Lung (tissue), 11 donors: ENCODE measurements at regions not wholly inside any gene's neighbourhood (a gene's known extent, or its start where the extent isn't known, plus 50 kb on each side); places are given as distances from the start of the nearest gene placed in this dataset.

Source experiments
- ATAC-seq: fragments of 200-7000 bp; cut with Tn5 transposase; one replicate; pipeline ENCODE4 v1.9.1; 2020; ENCODE audit warnings: moderate number of reproducible peaks; ENCODE audit not compliant: insufficient read depth, low FRiP score
- DNase-seq, 3 donors: peaks; one replicate each; pipeline ENCODE4 v3.0.0-alpha.2; 2013 to 2017
- H3K27ac ChIP-seq, 2 donors: one replicate each; pipeline ENCODE4 v1.5.1; 2013; ENCODE audit warnings: mild to moderate bottlenecking in 2 of 2, moderate library complexity in 2 of 2, control low read depth in 1 of 2, inconsistent platforms in 1 of 2, low read depth in 1 of 2, low read length in 1 of 2
- H3K27me3 ChIP-seq, 3 donors: one replicate each; pipeline ENCODE4 v1.5.1; 2013; ENCODE audit warnings: low read length in 2 of 3; ENCODE audit not compliant: control insufficient read depth in 3 of 3, insufficient read depth in 3 of 3
- H3K36me3 ChIP-seq, 4 donors: one replicate each; pipeline ENCODE4 v1.5.1; 2013; ENCODE audit warnings: low read length in 4 of 4, mild to moderate bottlenecking in 1 of 4, moderate library complexity in 1 of 4; ENCODE audit not compliant: control insufficient read depth in 4 of 4, insufficient read depth in 4 of 4
- H3K4me1 ChIP-seq, 5 donors: one replicate each; pipeline ENCODE4 v1.5.1; 2013; ENCODE audit warnings: low read length in 5 of 5, mild to moderate bottlenecking in 2 of 5, moderate library complexity in 1 of 5; ENCODE audit not compliant: control insufficient read depth in 5 of 5, insufficient read depth in 5 of 5
- H3K4me3 ChIP-seq: one replicate; pipeline ENCODE4 v1.5.1; 2013; ENCODE audit warnings: mild to moderate bottlenecking, control low read depth, moderate library complexity
- H3K9ac ChIP-seq, 2 donors: one replicate each; pipeline ENCODE4 v1.5.1; 2013; ENCODE audit warnings: low read length in 2 of 2, control low read depth in 1 of 2; ENCODE audit not compliant: insufficient read depth in 1 of 2
- H3K9me3 ChIP-seq, 4 donors: one replicate each; pipeline ENCODE4 v1.5.1; 2013; ENCODE audit warnings: low read length in 3 of 4, mild to moderate bottlenecking in 1 of 4, moderate library complexity in 1 of 4; ENCODE audit not compliant: control insufficient read depth in 4 of 4, insufficient read depth in 3 of 4
- WGBS, 2 donors: extraction: QIAGEN DNeasy Blood & Tissue Kit; methylation state at CpG; one replicate each; pipeline ENCODE4 v1.1.7; 2013; 5-methylcytosine and 5-hydroxymethylcytosine counted together
- TF ChIP-seq, protein P1 (sequence below): IDR thresholded peaks from 2 replicates; pipeline ENCODE4 v1.5.1; 2012; ENCODE audit warnings: mild to moderate bottlenecking; ENCODE audit errors: control extremely low read depth, extremely low read depth
- donor health status: control.
- donor health status: control.
- donor health status: Bipolar disorder and iron deficiency.
- donor health status: healthy.
- donor health status: DM: yes; HTN: yes; CAD: no.

DNA sequence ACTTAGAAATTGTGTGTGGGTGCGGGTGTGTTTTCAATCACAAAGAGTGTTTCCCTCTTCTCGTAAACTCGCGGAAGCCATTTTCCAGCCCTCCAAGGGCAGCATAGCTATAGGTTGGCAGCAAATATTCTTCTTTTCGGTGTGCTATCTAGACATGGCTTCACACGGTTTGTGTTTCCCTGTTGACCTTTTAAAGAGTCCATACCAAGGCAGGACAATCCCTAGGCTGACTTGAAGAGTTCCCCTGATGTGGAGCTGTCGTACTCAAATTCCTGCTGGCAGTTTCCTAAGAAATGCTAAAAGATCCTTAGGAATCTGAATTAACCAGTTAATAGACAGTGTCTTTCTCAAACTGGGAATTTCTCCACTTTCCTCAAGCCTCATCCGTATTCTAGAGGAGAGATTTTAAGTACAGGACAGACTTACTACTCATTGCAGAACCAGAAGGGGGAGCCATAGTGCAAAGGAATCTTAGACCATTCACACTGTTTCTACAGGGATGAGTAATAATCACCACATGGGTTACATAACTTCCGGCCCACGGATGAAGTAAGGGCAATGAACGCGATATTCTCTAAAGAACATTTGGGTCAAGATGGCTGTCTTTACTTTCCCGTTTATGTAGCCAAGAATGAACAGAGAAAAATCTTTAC, 288.6 kb upstream of the ELAC2 start:
- DNase-seq (peak; percentile 23 to 83 (median 66)), ATAC-seq (no peak)
- WGBS, 2 donors: 56 to 60% methylated on average over 13 of the region's 13 CpGs
- peaks cover 0 to 5% (median 0%) of the 10 kb centered on the region in 4 donors for H3K9me3 ChIP-seq
- no peak overlapping the region for H3K9ac ChIP-seq
- TF ChIP-seq, protein P1, sequence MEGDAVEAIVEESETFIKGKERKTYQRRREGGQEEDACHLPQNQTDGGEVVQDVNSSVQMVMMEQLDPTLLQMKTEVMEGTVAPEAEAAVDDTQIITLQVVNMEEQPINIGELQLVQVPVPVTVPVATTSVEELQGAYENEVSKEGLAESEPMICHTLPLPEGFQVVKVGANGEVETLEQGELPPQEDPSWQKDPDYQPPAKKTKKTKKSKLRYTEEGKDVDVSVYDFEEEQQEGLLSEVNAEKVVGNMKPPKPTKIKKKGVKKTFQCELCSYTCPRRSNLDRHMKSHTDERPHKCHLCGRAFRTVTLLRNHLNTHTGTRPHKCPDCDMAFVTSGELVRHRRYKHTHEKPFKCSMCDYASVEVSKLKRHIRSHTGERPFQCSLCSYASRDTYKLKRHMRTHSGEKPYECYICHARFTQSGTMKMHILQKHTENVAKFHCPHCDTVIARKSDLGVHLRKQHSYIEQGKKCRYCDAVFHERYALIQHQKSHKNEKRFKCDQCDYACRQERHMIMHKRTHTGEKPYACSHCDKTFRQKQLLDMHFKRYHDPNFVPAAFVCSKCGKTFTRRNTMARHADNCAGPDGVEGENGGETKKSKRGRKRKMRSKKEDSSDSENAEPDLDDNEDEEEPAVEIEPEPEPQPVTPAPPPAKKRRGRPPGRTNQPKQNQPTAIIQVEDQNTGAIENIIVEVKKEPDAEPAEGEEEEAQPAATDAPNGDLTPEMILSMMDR: no peak
- no peaks in the 10 kb centered on the region for H3K36me3 ChIP-seq
- H3K4me3 ChIP-seq: no peak overlapping the region
- H3K27me3 ChIP-seq: no peaks in the 10 kb centered on the region
- no peak overlapping the region for H3K27ac ChIP-seq
- H3K4me1 ChIP-seq: peaks cover 0 to 5% (median 0%) of the 10 kb centered on the region in 5 donors

DNA sequence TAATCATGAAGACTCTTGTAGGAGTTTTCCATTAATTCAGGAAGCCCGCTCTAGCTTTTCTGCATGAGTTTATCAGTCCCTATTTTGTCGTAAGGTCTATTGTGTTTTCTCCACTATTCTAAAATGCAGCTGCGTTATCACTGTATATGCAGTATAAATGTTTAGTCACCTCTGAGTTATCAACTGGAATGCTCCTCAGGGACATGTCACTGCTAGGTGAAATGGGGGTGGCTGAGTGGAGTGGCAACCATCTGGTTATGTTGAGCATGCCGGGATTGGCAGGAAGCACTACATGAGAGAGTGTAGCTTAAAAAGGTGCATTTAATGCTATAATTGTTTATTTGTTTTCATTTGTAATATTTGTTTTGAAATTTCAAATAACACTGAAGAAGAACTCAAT, 285.2 kb upstream of the ELAC2 start:
- ATAC-seq (no peak), DNase-seq (no peak)
- no peaks in the 10 kb centered on the region for H3K9me3 ChIP-seq
- H3K27me3 ChIP-seq: no peaks in the 10 kb centered on the region
- 85 to 93% methylated on average over 4 of the region's 4 CpGs for WGBS, 2 donors
- TF ChIP-seq, protein P1: no peak
- H3K4me3 ChIP-seq: no peak overlapping the region
- H3K27ac ChIP-seq: no peak overlapping the region
- no peaks in the 10 kb centered on the region for H3K36me3 ChIP-seq
- H3K4me1 ChIP-seq: peaks cover 0 to 5% (median 0%) of the 10 kb centered on the region in 5 donors
- no peak overlapping the region for H3K9ac ChIP-seq

DNA sequence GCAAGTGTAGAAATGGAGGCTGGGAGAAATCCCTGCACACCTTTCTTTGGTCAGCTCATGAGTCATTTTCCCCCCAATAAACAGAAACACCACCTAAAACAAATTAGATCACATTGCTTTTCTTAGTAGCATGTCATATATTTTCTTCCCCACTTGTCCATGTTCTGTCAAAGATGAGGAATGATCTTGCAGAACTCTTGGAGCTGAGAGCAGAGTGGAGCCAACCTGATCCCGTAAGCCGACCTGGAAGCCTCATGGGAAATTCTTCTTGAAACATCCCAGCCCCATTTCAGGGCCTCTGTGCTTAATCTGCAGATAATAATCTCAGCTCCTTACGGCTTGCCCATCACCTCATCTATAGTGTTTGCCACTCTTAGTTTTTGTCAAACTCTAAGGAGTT, 284.6 kb upstream of the ELAC2 start:
- no peaks in the 10 kb centered on the region for H3K9me3 ChIP-seq
- no peak overlapping the region for H3K4me3 ChIP-seq
- peaks cover 0 to 1% (median 0%) of the 10 kb centered on the region in 5 donors for H3K4me1 ChIP-seq
- no peaks in the 10 kb centered on the region for H3K36me3 ChIP-seq
- H3K27me3 ChIP-seq: no peaks in the 10 kb centered on the region
- TF ChIP-seq, protein P1: no peak
- DNase-seq (no peak), ATAC-seq (no peak)
- no peak overlapping the region for H3K27ac ChIP-seq
- 91 to 93% methylated on average over 3 of the region's 3 CpGs for WGBS, 2 donors
- H3K9ac ChIP-seq: no peak overlapping the region

DNA sequence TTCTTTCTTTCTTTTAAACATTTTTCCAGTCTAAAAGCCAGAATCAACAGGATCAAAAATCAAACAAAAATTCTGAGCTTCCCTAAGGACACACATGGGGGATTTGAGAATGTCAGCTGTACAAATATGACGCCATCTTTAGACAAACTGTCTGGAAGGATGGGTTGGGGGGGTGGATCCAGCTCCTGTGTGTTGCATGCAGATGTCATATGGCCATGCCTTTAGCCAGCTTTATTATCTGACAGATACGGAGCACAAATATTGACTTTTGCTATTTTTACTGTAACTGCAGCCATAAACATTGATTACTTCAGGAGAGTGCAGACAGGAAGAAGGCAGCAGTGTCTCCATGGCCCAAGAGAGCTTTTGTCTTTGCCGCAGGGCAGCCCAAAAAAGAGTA, 279.4 kb upstream of the ELAC2 start:
- Histone ChIP-seq H3K9me3 (no peaks in the 10 kb centered on the region), H3K36me3 (no peaks in the 10 kb centered on the region), H3K9ac (no peak overlapping the region), H3K27me3 (no peaks in the 10 kb centered on the region), H3K4me1 (peaks cover 0 to 3% (median 0%) of the 10 kb centered on the region in 5 donors), H3K27ac (no peak overlapping the region), H3K4me3 (no peak overlapping the region)
- 81 to 82% methylated on average over 3 of the region's 3 CpGs for WGBS, 2 donors
- ATAC-seq (no peak), DNase-seq (no peak)
- TF ChIP-seq, protein P1: no peak
